Right lobe of liver (tissue), 4 donors: ENCODE measurements at regions not wholly inside any gene's neighbourhood (a gene's known extent, or its start where the extent isn't known, plus 50 kb on each side); places are given as distances from the start of the nearest gene placed in this dataset.

ENCODE experiments used
- POLR2A ChIP-seq: fragments of 450-650 bp; IDR thresholded peaks from one replicate; pipeline ENCODE4 v1.6.1; 2017; ENCODE audit warnings: antibody characterized with exemption, mild to moderate bottlenecking
- TF ChIP-seq, protein P1 (sequence below), 4 donors: fragments of 200-600 bp in 3 of 4; fragments of 450-650 bp in 1 of 4; IDR thresholded peaks; one replicate each; pipeline versions ENCODE4 v1.5.1 to v1.8.0; 2016 to 2022; ENCODE audit warnings: antibody characterized with exemption in 4 of 4, mild to moderate bottlenecking in 2 of 4
- donor health status: DM: no; HTN: no; CAD: no.
- donor health status: DM: no; HTN: no; CAD: no.
- donor health status: DM: no; HTN: yes; CAD: no.

DNA sequence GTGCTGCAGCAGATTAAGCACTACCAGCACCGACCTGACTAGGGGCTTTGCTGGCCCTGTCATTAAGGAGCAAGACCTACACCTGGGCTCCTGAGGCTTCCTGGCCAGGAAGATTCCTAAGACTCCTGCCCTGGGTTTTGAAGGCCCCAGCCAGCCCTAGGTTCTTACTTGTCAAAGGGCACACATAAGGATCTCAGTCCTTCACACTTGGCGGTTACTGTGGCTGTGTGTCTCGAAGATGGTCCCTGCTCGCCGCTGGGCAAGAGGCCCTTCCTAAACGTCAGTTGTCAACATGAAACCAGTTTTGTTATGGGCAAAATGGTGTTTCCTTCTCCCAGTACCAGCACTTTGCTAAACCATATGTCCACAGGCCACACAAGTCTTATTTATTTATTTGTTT lies 470.6 kb downstream of the TOX3 start:
- TF ChIP-seq, protein P1, sequence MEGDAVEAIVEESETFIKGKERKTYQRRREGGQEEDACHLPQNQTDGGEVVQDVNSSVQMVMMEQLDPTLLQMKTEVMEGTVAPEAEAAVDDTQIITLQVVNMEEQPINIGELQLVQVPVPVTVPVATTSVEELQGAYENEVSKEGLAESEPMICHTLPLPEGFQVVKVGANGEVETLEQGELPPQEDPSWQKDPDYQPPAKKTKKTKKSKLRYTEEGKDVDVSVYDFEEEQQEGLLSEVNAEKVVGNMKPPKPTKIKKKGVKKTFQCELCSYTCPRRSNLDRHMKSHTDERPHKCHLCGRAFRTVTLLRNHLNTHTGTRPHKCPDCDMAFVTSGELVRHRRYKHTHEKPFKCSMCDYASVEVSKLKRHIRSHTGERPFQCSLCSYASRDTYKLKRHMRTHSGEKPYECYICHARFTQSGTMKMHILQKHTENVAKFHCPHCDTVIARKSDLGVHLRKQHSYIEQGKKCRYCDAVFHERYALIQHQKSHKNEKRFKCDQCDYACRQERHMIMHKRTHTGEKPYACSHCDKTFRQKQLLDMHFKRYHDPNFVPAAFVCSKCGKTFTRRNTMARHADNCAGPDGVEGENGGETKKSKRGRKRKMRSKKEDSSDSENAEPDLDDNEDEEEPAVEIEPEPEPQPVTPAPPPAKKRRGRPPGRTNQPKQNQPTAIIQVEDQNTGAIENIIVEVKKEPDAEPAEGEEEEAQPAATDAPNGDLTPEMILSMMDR (IDR thresholded peaks at IDR 0.05) = no peak
- TF ChIP-seq POLR2A = no peak
